GF-D8 (cell line): ENCODE measurements at regions not wholly inside any gene's neighbourhood (a gene's known extent, or its start where the extent isn't known, plus 50 kb on each side); places are given as distances from the start of the nearest gene placed in this dataset.

Experiments used
- DNase-seq: peaks from one replicate; lab custom pipeline; 2025; lab: John Stamatoyannopoulos, UW

DNA sequence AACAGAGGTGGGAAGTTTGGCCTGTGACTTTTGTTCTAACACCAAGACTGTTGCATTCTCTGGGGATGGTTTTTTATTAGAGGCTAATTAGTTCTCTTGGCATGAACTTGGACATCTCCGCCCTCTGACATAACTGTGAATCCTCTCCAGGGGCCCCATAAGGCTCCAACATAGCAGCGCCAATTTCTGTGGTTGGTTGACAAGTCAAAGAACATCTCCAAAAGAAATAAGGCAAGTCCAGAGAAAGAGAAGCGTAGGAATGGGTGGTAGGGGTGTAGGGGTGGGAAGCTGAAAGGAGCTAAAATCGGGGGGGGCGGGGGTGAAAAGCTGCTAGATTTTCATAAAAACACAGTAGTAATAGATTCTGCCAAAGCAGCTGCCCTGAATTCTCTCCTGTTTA is 81.0 kb upstream of the DAB2 start:
- DNase-seq, result no peak

DNA sequence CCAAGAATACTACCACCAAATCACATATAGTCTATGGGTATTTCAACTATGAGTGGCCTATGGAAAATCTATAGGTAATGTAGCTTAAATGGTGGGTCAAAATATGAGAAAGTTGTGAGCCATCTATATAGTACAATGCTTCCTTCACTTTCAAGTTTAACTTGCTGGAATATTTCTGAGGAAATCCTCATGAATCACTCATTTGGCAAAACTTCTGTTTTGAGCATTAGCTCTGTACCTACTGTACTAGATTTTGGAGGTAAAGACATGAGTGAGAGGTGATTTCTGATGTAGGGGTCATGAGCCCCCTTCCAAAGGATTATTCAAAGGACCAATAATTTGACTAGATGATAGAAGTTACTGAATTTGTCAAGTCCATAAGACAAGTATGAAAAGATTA is 80.6 kb upstream of the DAB2 start:
- no peak for DNase-seq

- DNase-seq, result no peak
Measured at GRCh38 chr5:39503155-39503554, 78.4 kb upstream of the DAB2 start.

DNA sequence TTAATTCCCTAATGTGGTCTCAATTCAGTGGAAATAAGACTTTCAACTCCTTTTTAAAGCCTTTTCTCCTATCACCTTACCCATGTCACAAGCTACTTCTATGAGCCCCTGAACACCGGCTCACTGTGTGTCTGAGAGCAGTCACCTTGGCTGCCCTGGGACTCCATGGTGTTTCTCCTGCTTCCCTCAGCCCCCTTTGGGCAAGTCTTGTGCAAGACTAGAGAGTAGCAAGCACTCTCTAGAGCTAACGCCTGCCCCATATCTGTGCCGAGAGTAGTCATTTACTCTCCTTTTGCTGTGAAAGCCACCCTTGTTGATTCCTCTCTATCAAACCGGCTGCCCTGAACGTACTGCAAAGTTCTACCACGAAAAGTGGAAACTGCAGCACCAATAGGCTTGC is 77.9 kb upstream of the DAB2 start:
- DNase-seq, result no peak

- no peak for DNase-seq
Measured at GRCh38 chr5:39501397-39501796, 76.6 kb upstream of the DAB2 start.

DNA sequence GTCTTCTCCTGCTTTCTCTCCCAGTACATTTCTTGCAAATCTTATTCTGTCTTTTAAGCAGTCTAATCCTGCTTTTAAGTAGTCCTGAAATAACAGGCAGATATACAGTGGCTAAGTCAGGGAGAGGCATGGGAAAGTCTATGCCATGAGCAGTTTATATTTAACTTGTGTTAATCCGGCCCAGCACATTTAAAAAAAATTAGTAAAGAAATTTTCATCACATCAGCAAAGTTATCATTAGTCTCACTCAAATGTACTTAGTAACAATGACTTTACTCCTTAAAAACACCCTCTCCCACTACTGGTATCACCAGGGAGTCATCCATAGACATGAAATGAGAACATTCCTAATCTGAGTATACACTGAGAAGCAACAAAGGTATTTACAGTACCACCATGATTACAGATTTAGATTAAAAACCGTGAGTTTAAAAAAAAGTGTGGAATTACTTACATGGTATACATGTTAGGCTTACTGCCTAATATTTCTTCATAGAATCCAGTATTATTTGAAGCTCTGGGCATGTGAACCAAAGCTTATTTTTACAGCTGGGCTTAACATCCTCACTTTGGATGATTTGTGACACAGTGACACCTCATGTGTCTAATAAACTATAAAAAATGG is 75.9 kb upstream of the DAB2 start:
- DNase-seq, result no peak

DNA sequence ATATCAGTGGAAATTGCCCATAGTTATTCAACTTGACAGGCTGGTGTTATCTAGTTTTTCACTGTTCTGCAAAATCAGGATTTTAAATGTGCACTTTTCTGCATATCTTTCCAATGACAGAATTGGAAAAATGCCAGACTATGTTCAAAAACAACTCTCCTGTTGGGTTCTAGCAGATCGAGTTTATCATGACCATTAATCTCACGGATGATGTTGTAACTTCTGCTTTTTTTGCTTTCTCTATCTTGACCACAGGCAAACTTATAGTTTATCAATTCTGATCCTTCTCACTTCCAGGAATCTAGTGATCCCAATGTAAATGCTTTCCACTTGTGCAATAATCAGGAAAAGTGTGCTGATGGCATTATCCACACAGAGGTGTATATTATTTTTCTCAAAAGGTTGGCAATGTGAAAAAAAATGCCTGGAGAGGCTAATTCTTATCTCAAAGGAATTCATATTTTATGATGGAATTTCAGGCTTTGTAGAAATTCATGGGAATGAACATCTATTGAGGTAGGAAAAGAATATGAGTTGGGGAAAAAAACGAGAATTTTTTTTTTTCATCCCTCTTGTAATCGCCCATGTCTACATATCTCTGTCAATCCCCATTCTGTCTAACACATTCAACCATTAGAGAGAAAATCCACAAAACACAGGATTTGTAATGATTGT is 73.6 kb upstream of the DAB2 start:
- peak; percentile 26 for DNase-seq

- DNase-seq, result no peak
Measured at GRCh38 chr5:39497322-39497721, 72.5 kb upstream of the DAB2 start.

GRCh38 chr5:39495227-39495626 is 70.4 kb upstream of the DAB2 start:
- DNase-seq, result no peak

DNA sequence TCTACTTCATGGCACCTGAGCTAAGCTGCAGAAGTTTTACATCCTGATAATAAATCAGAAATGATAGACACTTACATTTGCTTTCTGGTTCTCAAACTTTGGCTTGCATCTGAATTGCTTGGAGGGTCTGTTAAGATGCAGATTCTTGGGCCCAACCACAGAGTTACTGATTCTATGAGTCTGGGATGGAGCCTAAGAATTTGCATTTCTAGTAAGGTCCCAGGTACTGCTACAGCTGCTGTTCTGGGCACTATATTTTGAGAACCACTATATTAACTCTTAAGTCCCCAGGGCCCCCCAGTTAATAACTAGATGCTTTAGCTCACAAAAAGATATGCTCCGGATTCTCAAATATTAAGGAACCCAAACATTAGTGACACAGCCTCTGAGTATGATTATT is 69.8 kb upstream of the DAB2 start:
- DNase-seq, result no peak

GRCh38 chr5:39494107-39494510 is 69.3 kb upstream of the DAB2 start:
- no peak for DNase-seq

DNA sequence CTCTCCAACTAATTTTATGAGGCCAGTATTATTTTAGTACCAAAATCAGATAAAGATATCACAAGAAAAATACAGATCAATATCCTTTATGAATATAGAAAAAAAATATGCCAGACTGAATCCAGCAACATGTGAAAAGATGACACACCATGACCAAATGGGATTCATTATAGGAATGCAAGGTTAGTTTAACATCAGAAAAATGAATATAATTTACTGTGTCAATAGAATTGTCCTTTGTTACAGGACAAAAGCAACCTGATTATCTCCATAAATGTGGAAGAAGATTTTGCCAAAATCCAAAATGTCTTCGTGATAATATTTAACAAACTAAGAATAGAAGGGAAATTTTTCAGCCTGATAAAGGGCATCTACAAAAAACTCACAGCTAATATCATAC is 66.4 kb upstream of the DAB2 start:
- DNase-seq, result no peak

GRCh38 chr5:39489263-39489662 is 64.5 kb upstream of the DAB2 start:
- no peak for DNase-seq

GRCh38 chr5:39486790-39487189 is 62.0 kb upstream of the DAB2 start:
- no peak for DNase-seq

GRCh38 chr5:39486361-39486760 is 61.6 kb upstream of the DAB2 start:
- DNase-seq, result no peak

DNA sequence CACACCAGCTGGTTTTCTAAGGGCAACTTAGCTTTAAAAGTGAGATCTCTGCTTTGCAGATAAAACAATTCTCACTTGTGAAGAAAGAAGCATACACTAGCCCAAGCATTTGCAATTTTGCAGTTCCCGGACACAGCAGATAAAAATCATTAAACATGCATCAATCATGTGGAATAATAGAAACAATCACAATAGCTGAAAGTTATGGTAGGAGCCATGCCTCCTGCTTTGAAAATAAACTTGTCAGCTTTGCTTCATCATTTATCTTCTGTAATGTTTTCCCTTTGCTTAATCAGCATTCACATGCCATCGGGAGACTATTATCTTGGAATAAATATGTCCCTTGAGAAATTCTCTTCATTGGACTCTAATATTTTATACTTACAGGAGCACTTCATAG is 60.3 kb upstream of the DAB2 start:
- DNase-seq, result no peak

GRCh38 chr5:39484673-39485072 is 59.9 kb upstream of the DAB2 start:
- DNase-seq, result no peak

- no peak for DNase-seq
Measured at GRCh38 chr5:39482098-39482497, 57.3 kb upstream of the DAB2 start.

DNA sequence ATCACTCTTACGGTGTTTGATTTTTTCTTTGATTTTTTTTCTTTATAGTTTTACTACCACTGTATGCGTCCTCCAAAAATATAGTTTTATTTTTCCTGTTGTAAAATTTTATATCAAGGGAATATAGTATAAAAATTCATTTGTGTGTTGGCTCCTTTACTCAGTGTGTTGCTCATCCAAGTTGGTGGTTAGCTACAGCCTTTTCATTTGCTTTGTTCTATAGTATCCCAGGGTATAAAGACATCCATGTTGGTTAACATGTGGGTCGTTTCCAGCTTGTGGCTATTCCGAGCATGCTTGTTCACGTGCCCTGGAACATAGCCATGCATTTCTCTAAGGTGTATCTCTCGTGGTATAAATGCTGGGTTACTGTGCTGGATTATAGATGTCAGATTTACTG is 54.8 kb upstream of the DAB2 start:
- DNase-seq, result no peak

GRCh38 chr5:39478863-39479262 is 54.1 kb upstream of the DAB2 start:
- DNase-seq, result no peak

DNA sequence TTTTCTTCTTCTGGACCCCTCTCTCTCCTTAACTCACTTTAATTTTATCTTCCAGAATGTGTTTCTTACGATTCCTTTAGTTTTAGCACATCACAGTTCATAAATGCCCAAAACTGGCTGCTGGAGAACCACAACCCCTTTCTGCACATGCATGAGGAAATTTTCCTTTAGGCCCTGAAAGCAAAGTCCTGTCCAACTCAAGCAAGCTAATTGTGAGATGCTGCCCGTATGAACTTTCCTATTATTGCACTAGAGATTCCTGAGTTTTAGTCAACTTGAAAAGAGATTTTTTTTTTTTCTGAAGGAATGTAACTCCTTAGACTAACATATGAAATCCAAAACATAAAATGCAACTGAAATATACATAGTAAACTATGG is 52.1 kb upstream of the DAB2 start:
- no peak for DNase-seq

DNA sequence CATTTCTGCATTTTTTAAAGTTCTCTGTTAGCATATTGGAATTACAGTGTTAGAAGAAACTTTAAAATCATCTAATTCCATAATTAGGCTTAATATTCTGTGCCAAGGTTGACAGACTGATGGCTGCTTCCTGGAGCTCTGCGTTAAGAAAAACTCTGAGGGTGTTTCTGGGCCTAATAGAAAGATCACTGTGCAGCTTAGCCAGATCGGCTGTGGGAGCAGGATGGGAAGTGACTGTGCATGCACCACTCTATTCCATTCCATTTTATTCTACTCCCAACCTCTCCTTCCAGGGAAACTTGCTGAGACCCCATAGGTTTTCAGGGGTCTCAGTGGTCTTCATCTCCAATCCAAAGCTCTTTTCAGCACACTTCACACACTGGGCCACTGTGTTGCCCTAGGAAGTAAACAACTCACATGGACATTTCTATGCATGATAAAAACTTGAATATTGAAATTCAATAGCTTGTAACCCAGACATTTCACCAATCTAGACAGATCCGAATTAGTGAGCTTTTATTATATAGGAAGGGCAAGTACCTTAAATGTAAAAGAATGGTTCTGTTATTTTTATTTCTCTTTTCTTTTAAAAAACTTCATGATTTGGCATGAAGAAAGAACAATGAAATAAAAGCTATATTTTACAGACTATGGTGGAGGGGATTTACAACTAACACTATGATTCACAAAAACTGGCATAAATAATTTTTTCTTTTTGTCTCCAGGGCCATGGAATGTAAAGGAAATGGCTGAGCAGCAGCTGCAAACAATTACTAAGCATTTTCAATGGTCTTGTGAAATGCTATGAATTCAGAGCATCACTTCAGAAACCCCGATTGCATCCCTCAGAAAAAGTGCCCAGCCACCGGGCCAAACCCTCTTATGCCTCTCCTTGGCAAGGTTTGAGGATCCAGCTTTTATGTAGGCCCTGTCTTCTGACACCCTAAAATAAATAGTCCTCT is 51.4 kb upstream of the DAB2 start:
- no peak for DNase-seq

- DNase-seq, result no peak
Measured at GRCh38 chr5:39475159-39475571, 50.4 kb upstream of the DAB2 start.
